ENCODE measurements at regions not wholly inside any gene's neighbourhood (a gene's known extent, or its start where the extent isn't known, plus 50 kb on each side); places are given as distances from the start of the nearest gene placed in this dataset.

DNA sequence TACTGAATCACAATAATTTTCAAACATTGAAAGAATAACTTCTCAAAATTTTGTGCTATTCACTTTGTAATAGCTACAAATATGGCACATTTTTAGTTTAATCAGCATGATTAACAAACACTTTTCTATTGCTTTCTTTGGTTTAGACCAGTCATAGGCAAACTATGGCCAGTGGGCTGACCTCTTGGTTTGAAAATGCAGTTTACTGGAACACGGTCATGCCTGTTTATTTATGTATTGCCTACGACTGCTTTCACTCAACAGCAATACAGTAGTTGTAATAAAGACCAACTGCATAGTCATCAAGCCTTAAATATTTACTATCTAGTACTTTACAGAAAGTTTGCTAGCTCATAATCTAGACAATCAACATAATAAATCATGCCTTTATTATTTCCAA lies 810.8 kb downstream of the TLE1 start:
- no peak for DNase-seq
- H3K4me3 ChIP-seq: no peak overlapping the region
- no TSS peak for BruUV-seq (replicated peaks)
- H3K9me3 ChIP-seq (ENCODE audit: insufficient read depth, low read depth): peaks cover 4% of the 10 kb centered on the region; the same call in 1 of the 2 replicates
- POLR2A ChIA-PET (ENCODE audit: unreplicated experiment): no interaction called here
- intact Hi-C loops (cut with micrococcal nuclease; ENCODE audit: unreplicated experiment): no loop called here
- H3F3A ChIP-seq (ENCODE audit: insufficient read depth, low read depth): no peaks in the 10 kb centered on the region
- no peaks in the 10 kb centered on the region for H3K79me2 ChIP-seq (ENCODE audit: low read depth)
- H3K9me2 ChIP-seq (ENCODE audit: insufficient read depth): no peaks in the 10 kb centered on the region
- H3K4me2 ChIP-seq: no peak overlapping the region
- CTCF ChIA-PET: interaction anchor here (0.6 kb wide), 1 partner anchor 160 kb away, joined by 3 read pairs; no protein-coding TSS in a partner anchor
- H3K27ac ChIP-seq: no peak overlapping the region
- no peaks in the 10 kb centered on the region for H4K20me1 ChIP-seq (ENCODE audit: insufficient read depth)
- H3K4me1 ChIP-seq (replicated peaks; ENCODE audit: insufficient read depth): peaks cover 9% of the 10 kb centered on the region
- no peaks in the 10 kb centered on the region for H3K36me3 ChIP-seq (ENCODE audit: low read depth)
- no peak overlapping the region for H2AFZ ChIP-seq
- TF ChIP-seq EZH2 (IDR thresholded peaks at IDR 0.05; ENCODE audit: low read depth): no peak
- TF ChIP-seq, protein P1, sequence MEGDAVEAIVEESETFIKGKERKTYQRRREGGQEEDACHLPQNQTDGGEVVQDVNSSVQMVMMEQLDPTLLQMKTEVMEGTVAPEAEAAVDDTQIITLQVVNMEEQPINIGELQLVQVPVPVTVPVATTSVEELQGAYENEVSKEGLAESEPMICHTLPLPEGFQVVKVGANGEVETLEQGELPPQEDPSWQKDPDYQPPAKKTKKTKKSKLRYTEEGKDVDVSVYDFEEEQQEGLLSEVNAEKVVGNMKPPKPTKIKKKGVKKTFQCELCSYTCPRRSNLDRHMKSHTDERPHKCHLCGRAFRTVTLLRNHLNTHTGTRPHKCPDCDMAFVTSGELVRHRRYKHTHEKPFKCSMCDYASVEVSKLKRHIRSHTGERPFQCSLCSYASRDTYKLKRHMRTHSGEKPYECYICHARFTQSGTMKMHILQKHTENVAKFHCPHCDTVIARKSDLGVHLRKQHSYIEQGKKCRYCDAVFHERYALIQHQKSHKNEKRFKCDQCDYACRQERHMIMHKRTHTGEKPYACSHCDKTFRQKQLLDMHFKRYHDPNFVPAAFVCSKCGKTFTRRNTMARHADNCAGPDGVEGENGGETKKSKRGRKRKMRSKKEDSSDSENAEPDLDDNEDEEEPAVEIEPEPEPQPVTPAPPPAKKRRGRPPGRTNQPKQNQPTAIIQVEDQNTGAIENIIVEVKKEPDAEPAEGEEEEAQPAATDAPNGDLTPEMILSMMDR (conservative IDR thresholded peaks at IDR 0.05): no peak
- no peaks in the 10 kb centered on the region for H3K27me3 ChIP-seq (ENCODE audit: insufficient read depth, low read depth)

DNA sequence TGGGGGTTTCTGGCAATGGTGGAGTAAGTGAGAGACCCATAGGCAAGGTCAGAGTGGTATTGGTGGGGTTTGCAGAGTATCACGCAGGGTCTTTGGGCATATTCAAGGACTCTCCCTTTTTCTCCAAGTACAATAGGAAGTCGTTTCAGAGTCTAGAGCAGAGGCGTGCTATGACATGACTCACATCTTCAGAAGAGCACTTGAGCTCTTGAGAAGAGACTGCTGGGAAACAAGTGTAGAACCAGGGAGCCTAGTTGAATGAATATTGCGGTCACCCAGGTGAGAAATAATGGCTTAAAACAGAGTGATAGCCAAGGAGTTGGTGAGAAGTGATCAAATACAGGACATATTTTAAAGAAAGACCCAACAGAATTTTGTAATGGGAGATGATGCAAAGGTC lies 813.4 kb downstream of the TLE1 start:
- H3K9me3 ChIP-seq (ENCODE audit: insufficient read depth, low read depth): peaks cover 4% of the 10 kb centered on the region; the same call in 1 of the 2 replicates
- H4K20me1 ChIP-seq (ENCODE audit: insufficient read depth): no peaks in the 10 kb centered on the region
- no peaks in the 10 kb centered on the region for H3K27me3 ChIP-seq (ENCODE audit: insufficient read depth, low read depth)
- ChIA-PET CTCF (no interaction called here), POLR2A (ENCODE audit: unreplicated experiment) (no interaction called here)
- DNase-seq: no peak
- no TSS peak for BruUV-seq (replicated peaks)
- peaks cover 9% of the 10 kb centered on the region for H3K4me1 ChIP-seq (replicated peaks; ENCODE audit: insufficient read depth)
- H3K4me3 ChIP-seq: no peak overlapping the region
- TF ChIP-seq EZH2 (IDR thresholded peaks at IDR 0.05; ENCODE audit: low read depth): no peak
- TF ChIP-seq, protein P1 (conservative IDR thresholded peaks at IDR 0.05): no peak
- H3K36me3 ChIP-seq (ENCODE audit: low read depth): no peaks in the 10 kb centered on the region
- intact Hi-C loops (cut with micrococcal nuclease; ENCODE audit: unreplicated experiment): no loop called here
- H3K27ac ChIP-seq: no peak overlapping the region
- no peak overlapping the region for H3K4me2 ChIP-seq
- H2AFZ ChIP-seq: no peak overlapping the region
- no peaks in the 10 kb centered on the region for H3K9me2 ChIP-seq (ENCODE audit: insufficient read depth)
- H3F3A ChIP-seq (ENCODE audit: insufficient read depth, low read depth): no peaks in the 10 kb centered on the region
- H3K79me2 ChIP-seq (ENCODE audit: low read depth): no peaks in the 10 kb centered on the region

DNA sequence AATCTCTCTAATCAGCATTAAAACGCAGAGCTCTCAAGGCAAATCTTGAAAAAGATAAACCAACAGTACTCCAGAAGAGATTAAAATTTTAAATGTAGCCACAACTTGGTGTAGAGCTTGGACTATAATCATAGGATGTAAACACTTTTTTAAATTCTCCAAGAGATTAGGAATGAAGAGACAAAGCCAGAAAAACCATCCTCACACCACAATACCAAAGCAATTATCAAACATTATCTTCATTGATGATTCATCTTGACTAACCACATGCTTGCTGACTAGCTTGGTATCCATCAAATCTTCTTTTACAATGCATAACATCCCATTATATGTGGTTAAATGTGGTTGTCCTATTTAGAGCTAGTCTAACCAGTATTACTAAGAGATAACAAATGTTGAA lies 815.1 kb downstream of the TLE1 start:
- Histone ChIP-seq H3K27ac (no peak overlapping the region), H3K27me3 (ENCODE audit: insufficient read depth, low read depth) (no peaks in the 10 kb centered on the region), H3K36me3 (ENCODE audit: low read depth) (no peaks in the 10 kb centered on the region), H3K9me3 (ENCODE audit: insufficient read depth, low read depth) (peaks cover 4% of the 10 kb centered on the region; the same call in 1 of the 2 replicates), H2AFZ (no peak overlapping the region), H3K4me1 (replicated peaks; ENCODE audit: insufficient read depth) (peaks cover 9% of the 10 kb centered on the region), H3K4me2 (no peak overlapping the region), H3F3A (ENCODE audit: insufficient read depth, low read depth) (no peaks in the 10 kb centered on the region), H3K9me2 (ENCODE audit: insufficient read depth) (no peaks in the 10 kb centered on the region), H3K79me2 (ENCODE audit: low read depth) (no peaks in the 10 kb centered on the region), H3K4me3 (no peak overlapping the region), H4K20me1 (ENCODE audit: insufficient read depth) (no peaks in the 10 kb centered on the region)
- BruUV-seq (replicated peaks): no TSS peak
- ChIA-PET POLR2A (ENCODE audit: unreplicated experiment) (no interaction called here), CTCF (no interaction called here)
- DNase-seq: no peak
- TF ChIP-seq, protein P1 (conservative IDR thresholded peaks at IDR 0.05): no peak
- TF ChIP-seq EZH2 (IDR thresholded peaks at IDR 0.05; ENCODE audit: low read depth): no peak
- intact Hi-C loops (cut with micrococcal nuclease; ENCODE audit: unreplicated experiment): no loop called here
